Astrocyte (in vitro differentiated cells and primary cell): ENCODE measurements at regions not wholly inside any gene's neighbourhood (a gene's known extent, or its start where the extent isn't known, plus 50 kb on each side); places are given as distances from the start of the nearest gene placed in this dataset.

Source experiments
- DNase-seq: peaks from one replicate; pipeline ENCODE4 v3.0.0-alpha.2; 2010; ENCODE audit warnings: low read depth
- FAIRE-seq: peaks from 2 replicates; lab custom pipeline; 2011; peaks lifted over from hg19 to GRCh38; lab: Jason Lieb, UNC
- H2AFZ ChIP-seq: 2 replicates; pipeline ENCODE4 v1.6.0; 2012; ENCODE audit warnings: low read depth, low read length, inconsistent platforms
- H3K27ac ChIP-seq: 2 replicates; pipeline ENCODE4 v1.5.1; 2011; ENCODE audit warnings: low read depth, low read length, inconsistent platforms
- H3K27me3 ChIP-seq: 2 replicates; pipeline ENCODE4 v1.6.0; 2011; ENCODE audit warnings: low read length, inconsistent platforms; ENCODE audit not compliant: insufficient read depth
- H3K36me3 ChIP-seq: 2 replicates; pipeline ENCODE4 v1.5.1; 2011; ENCODE audit warnings: low read length, inconsistent platforms; ENCODE audit not compliant: insufficient read depth
- H3K4me1 ChIP-seq: 2 replicates; pipeline ENCODE4 v1.5.1; 2011; ENCODE audit warnings: low read length, inconsistent platforms; ENCODE audit not compliant: insufficient read depth
- H3K4me2 ChIP-seq: 2 replicates; pipeline ENCODE4 v1.6.0; 2012; ENCODE audit warnings: low read length, inconsistent platforms
- H3K4me3 ChIP-seq: 2 replicates; pipeline ENCODE4 v1.5.1; 2011; ENCODE audit warnings: low read depth, mild to moderate bottlenecking, low read length, inconsistent platforms; ENCODE audit not compliant: insufficient read depth
- H3K79me2 ChIP-seq: 2 replicates; pipeline ENCODE4 v1.6.0; 2012; ENCODE audit warnings: mild to moderate bottlenecking, low read length, inconsistent platforms; ENCODE audit not compliant: insufficient read depth
- H3K9ac ChIP-seq: 2 replicates; pipeline ENCODE4 v1.6.0; 2012; ENCODE audit warnings: mild to moderate bottlenecking, low read length, inconsistent platforms
- H3K9me3 ChIP-seq: 2 replicates; pipeline ENCODE4 v1.5.1; 2012; ENCODE audit warnings: low read depth, mild to moderate bottlenecking, low read length, inconsistent platforms; ENCODE audit not compliant: insufficient read depth
- H4K20me1 ChIP-seq: 2 replicates; pipeline ENCODE4 v1.6.0; 2012; ENCODE audit warnings: low read length, inconsistent platforms; ENCODE audit not compliant: insufficient read depth
- H3K27ac Mint-ChIP-seq: one replicate; pipeline ENCODE4 v1.8.0; 2021; ENCODE audit warnings: mild to moderate bottlenecking, mixed read lengths; ENCODE audit not compliant: unreplicated experiment
- H3K27me3 Mint-ChIP-seq: one replicate; pipeline ENCODE4 v1.8.0; 2021; ENCODE audit warnings: low read depth, mixed read lengths; ENCODE audit not compliant: unreplicated experiment
- H3K36me3 Mint-ChIP-seq: one replicate; pipeline ENCODE4 v1.8.0; 2021; ENCODE audit warnings: low read depth, mixed read lengths; ENCODE audit not compliant: unreplicated experiment
- H3K4me1 Mint-ChIP-seq: one replicate; pipeline ENCODE4 v1.8.0; 2021; ENCODE audit warnings: low read depth, mixed read lengths; ENCODE audit not compliant: unreplicated experiment
- H3K4me3 Mint-ChIP-seq: one replicate; pipeline ENCODE4 v1.8.0; 2021; ENCODE audit warnings: mild to moderate bottlenecking, moderate library complexity, mixed read lengths; ENCODE audit not compliant: unreplicated experiment
- H3K9me3 Mint-ChIP-seq: one replicate; pipeline ENCODE4 v1.8.0; 2021; ENCODE audit warnings: mild to moderate bottlenecking, mixed read lengths; ENCODE audit not compliant: unreplicated experiment
- CTCF ChIP-seq: IDR thresholded peaks from 2 replicates; pipeline ENCODE4 v1.5.1; 2011; ENCODE audit warnings: low read depth, mild to moderate bottlenecking, inconsistent platforms, low read length, moderate library complexity; ENCODE audit not compliant: insufficient read depth
- EZH2 ChIP-seq: IDR thresholded peaks from 2 replicates; pipeline ENCODE4 v1.6.1; 2012; ENCODE audit warnings: mild to moderate bottlenecking, low read length, inconsistent platforms; ENCODE audit not compliant: insufficient read depth

- no peak overlapping the region for H3K4me3 Mint-ChIP-seq
- Histone ChIP-seq H3K79me2 (no peaks in the 10 kb centered on the region), H3K9ac (no peak overlapping the region), H3K4me1 (no peaks in the 10 kb centered on the region), H4K20me1 (no peaks in the 10 kb centered on the region), H3K4me3 (no peak overlapping the region), H3K4me2 (no peak overlapping the region), H3K27ac (no peak overlapping the region), H3K36me3 (no peaks in the 10 kb centered on the region), H3K9me3 (no peaks in the 10 kb centered on the region), H2AFZ (no peak overlapping the region), H3K27me3 (no peaks in the 10 kb centered on the region)
- no peaks in the 10 kb centered on the region for H3K4me1 Mint-ChIP-seq
- H3K27me3 Mint-ChIP-seq, result no peaks in the 10 kb centered on the region
- no peak for FAIRE-seq
- DNase-seq, result no peak
- TF ChIP-seq EZH2, result no peak
- TF ChIP-seq CTCF, result no peak
- H3K9me3 Mint-ChIP-seq, result peaks cover 5% of the 10 kb centered on the region
- H3K36me3 Mint-ChIP-seq, result no peaks in the 10 kb centered on the region
- H3K27ac Mint-ChIP-seq, result no peak overlapping the region
Measured at GRCh38 chr6:48983377-48983776, 479.7 kb downstream of the MMUT start.

GRCh38 chr6:48979806-48980205, 483.2 kb downstream of the MMUT start:
- Histone ChIP-seq H3K79me2 (no peaks in the 10 kb centered on the region), H3K27me3 (no peaks in the 10 kb centered on the region), H3K4me2 (no peak overlapping the region), H3K9me3 (no peaks in the 10 kb centered on the region), H3K9ac (no peak overlapping the region), H3K4me1 (no peaks in the 10 kb centered on the region), H3K27ac (no peak overlapping the region), H4K20me1 (no peaks in the 10 kb centered on the region), H3K4me3 (no peak overlapping the region), H3K36me3 (no peaks in the 10 kb centered on the region), H2AFZ (no peak overlapping the region)
- Mint-ChIP-seq H3K9me3 (peaks cover 5% of the 10 kb centered on the region), H3K4me1 (no peaks in the 10 kb centered on the region), H3K36me3 (no peaks in the 10 kb centered on the region), H3K27ac (no peak overlapping the region), H3K27me3 (no peaks in the 10 kb centered on the region), H3K4me3 (no peak overlapping the region)
- TF ChIP-seq CTCF, result no peak
- FAIRE-seq (no peak), DNase-seq (no peak)

- no peak overlapping the region for H3K9ac ChIP-seq
- Mint-ChIP-seq H3K4me3 (no peak overlapping the region), H3K27me3 (no peaks in the 10 kb centered on the region), H3K27ac (no peak overlapping the region), H3K36me3 (no peaks in the 10 kb centered on the region), H3K9me3 (peaks cover 5% of the 10 kb centered on the region), H3K4me1 (no peaks in the 10 kb centered on the region)
- H3K4me3 ChIP-seq, result no peak overlapping the region
- no peak for DNase-seq
- no peaks in the 10 kb centered on the region for H3K4me1 ChIP-seq
- no peaks in the 10 kb centered on the region for H3K79me2 ChIP-seq
- H4K20me1 ChIP-seq, result no peaks in the 10 kb centered on the region
- no peaks in the 10 kb centered on the region for H3K9me3 ChIP-seq
- H3K27me3 ChIP-seq, result no peaks in the 10 kb centered on the region
- no peak overlapping the region for H3K4me2 ChIP-seq
- no peaks in the 10 kb centered on the region for H3K36me3 ChIP-seq
- no peak for FAIRE-seq
- TF ChIP-seq EZH2, result no peak
- TF ChIP-seq CTCF, result no peak
- no peak overlapping the region for H3K27ac ChIP-seq
- H2AFZ ChIP-seq, result no peak overlapping the region
Measured at GRCh38 chr6:48979085-48979484, 484.0 kb downstream of the MMUT start.
